GM19035 (cell line): ENCODE measurements at regions not wholly inside any gene's neighbourhood (a gene's known extent, or its start where the extent isn't known, plus 50 kb on each side); places are given as distances from the start of the nearest gene placed in this dataset.

ENCODE experiments used
- ATAC-seq: cut with Tn5 transposase; IDR thresholded peaks from one replicate; pipeline ENCODE4 v1.9.1; 2021; ENCODE audit not compliant: unreplicated experiment

GRCh38 chr5:68406767-68407241 lies 191.2 kb downstream of the PIK3R1 start:
- ATAC-seq = peak; percentile 93

DNA sequence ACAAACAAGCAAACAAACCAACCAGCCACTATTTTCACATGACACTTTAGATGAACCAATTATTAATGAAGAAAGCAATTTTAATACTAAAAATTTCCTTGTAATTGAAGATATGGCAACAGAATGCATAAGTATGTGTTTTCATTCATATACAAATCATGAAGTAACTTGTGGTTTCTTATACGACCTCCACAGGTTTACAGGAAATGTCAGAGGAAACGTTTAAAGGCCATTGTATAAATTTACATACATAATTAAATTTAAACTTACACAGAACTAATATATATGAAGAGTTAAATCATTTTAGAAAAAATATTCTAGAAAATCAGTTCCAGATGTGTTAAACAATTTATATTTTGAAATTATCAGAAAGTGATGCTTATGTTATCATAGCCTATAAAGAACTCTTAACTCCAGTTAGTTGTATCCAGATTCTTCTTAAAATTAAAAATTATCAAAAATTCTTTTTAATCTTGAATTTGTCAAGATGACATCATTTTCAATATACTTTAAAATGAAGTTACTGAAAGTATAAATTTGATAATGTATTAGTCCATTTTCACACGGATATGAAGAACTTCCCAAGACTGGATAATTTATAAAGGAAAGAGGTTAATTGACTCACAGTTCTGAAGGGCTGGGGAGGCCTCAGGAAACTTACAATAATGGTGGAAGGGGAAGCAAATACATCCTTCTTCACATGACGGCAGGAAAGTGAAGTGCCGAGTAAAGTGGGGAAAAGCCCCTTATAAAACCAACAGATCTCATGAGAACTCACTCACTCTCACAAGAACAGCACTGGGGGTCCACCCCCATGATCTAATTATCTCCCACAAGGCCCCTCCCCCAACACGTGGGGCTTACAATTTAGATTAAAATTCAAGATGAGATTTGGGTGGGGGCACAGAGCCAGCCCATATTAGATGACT lies 192.0 kb downstream of the PIK3R1 start:
- ATAC-seq = no peak

DNA sequence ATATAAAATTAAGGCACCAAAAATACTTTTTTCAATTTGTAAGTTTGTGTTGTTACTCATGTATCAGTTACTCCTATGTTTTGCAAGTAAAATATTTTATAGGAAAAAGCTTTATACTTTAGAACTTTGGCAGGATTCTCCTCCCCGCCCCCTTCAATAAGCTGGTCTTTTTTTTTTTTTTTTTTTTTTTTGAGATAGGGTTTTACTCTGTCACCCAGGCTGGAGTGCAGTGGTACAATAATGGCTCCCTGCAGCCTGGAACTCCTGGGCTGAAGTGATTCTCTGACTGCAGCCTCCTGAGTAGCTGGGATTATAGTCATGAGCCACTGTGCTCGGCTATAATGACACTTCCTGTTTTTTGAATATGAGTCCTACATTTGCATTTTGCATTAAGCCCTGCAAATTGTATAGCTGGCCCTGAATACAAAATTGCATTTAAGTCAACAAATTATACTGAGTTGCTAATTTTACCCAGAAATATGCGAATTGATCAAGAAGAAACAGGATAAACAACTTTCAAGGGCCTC lies 192.9 kb downstream of the PIK3R1 start:
- ATAC-seq = no peak

- no peak for ATAC-seq
Observed at GRCh38 chr5:68409259-68409658, 193.7 kb downstream of the PIK3R1 start.

GRCh38 chr5:68411161-68411560 lies 195.6 kb downstream of the PIK3R1 start:
- ATAC-seq = no peak

DNA sequence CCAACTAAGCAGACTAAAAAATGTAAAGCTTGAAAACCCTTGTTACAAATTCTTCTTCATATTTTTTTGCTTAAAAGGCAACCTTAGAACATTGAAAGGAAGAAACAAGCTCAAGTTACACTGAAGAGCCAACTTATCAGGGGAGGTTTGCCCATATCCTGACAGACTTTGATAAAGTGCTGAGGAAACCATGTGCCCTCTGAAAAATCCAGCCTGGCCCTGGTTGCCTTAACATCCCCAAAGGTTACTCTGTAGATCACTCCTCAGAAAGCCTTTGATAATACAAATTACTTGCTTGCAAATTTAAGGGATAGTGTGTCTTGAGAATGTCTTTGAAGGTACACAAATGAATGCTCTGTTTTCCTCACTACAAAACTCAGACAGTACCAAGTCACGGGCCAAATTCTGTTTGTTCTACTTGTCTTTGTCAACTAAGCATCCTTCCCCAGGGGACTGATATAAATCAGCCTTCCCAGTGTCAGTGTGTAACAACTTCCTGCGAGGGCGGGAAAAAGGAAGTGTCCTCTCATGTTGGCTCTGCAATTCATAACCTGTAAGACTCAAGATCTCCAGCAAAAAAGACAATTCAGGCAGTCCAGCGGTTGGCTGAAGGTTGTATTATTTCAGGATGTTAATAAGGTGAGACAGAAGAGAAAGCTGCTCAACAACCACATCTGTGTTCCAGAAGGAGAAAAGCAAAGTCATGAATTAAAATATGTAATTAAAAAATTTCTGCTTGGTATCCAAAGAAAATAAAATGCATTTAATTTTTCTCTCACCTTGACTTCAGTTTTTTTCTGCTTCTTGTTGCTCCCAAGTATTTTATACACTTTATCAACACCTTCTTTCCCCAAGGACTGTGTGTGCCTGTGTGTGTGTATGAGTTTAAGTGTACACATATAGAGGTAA lies 199.9 kb downstream of the PIK3R1 start:
- no peak for ATAC-seq

GRCh38 chr5:68416714-68417113 lies 201.2 kb downstream of the PIK3R1 start:
- no peak for ATAC-seq

- no peak for ATAC-seq
Observed at GRCh38 chr5:68418201-68418600, 202.6 kb downstream of the PIK3R1 start.

DNA sequence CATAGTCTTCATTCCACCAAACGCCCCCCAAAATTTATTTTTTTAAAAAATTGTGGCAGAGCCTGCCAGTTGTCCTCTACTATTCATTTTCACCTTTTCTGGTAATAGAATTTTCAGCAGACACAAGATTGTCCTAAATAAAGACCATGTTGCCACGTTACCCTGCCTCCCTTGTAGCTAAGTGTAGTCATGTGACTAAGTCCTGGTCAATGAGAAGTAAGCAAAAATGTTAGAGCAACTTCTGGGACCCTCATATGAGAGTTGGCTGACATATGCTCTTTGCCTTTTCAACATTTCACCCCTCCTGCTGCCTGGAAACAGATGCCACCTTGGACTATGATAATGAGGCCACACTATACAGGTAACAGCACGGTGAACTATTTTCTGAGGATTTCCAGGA lies 203.1 kb downstream of the PIK3R1 start:
- ATAC-seq = no peak

- ATAC-seq = no peak
Observed at GRCh38 chr5:68419081-68419636, 203.6 kb downstream of the PIK3R1 start.

GRCh38 chr5:68419637-68420452 lies 204.3 kb downstream of the PIK3R1 start:
- ATAC-seq = no peak

- no peak for ATAC-seq
Observed at GRCh38 chr5:68420476-68421344, 205.2 kb downstream of the PIK3R1 start.

GRCh38 chr5:68421485-68422220 lies 206.1 kb downstream of the PIK3R1 start:
- ATAC-seq = no peak

GRCh38 chr5:68423154-68423811 lies 207.7 kb downstream of the PIK3R1 start:
- no peak for ATAC-seq

DNA sequence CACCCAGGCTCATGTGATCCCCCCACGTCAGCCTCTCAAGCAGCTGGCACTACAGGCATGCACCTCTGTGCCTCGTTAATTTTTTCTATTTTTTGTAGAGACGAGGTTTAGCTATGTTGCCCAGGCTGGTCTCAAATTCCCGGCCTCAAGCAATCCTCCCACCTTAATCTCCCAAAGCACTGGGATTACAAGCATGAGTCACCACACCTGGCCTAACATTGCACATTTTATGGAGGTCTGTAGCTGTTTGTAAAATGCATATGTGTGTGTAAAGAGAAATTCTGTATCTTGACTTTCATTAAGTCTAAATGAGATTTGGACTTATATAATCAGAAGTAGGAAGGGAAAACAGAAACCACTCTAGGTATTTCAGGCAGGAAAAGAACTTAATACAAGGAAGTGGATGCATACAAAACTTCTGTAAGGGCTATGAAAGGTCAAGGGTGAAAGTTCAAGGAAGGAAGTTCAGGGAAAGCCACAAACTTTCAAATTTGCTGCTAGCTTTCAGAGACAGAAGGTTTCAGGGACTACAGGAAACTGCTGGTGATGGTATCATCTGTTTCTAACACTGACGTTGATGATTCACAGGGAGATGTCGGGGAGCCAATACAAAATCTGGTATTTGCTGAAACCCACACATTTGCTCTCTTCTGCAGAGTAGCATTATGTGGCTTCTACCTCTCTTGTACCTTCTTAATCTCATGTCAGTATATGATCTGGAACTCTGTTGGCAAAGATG lies 209.4 kb downstream of the PIK3R1 start:
- ATAC-seq = peak; percentile 49

DNA sequence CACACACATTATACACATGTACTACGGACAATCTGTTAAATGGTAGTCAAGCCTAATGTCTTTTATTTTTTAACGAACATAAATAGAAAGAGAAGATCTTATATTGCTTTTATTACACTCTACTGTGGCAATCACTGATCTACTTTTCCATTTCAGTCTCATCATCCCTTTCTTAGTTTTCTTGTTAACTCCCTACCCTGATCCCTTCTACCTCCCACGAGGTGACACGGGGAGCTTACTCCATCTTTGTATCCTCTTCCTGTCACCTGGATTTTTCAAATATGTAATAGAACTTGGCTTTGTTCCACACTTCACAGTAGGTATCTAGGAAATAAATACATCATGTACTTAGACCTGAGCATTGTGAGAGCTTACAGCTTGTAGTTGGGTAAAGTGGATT lies 211.0 kb downstream of the PIK3R1 start:
- ATAC-seq = no peak

GRCh38 chr5:68428231-68428811 lies 212.8 kb downstream of the PIK3R1 start:
- no peak for ATAC-seq
